ENCODE measurements at regions not wholly inside any gene's neighbourhood (a gene's known extent, or its start where the extent isn't known, plus 50 kb on each side); places are given as distances from the start of the nearest gene placed in this dataset.
A peak's percentile ranks its signal among the peaks of the same experiment; 100 is the strongest.

DNA sequence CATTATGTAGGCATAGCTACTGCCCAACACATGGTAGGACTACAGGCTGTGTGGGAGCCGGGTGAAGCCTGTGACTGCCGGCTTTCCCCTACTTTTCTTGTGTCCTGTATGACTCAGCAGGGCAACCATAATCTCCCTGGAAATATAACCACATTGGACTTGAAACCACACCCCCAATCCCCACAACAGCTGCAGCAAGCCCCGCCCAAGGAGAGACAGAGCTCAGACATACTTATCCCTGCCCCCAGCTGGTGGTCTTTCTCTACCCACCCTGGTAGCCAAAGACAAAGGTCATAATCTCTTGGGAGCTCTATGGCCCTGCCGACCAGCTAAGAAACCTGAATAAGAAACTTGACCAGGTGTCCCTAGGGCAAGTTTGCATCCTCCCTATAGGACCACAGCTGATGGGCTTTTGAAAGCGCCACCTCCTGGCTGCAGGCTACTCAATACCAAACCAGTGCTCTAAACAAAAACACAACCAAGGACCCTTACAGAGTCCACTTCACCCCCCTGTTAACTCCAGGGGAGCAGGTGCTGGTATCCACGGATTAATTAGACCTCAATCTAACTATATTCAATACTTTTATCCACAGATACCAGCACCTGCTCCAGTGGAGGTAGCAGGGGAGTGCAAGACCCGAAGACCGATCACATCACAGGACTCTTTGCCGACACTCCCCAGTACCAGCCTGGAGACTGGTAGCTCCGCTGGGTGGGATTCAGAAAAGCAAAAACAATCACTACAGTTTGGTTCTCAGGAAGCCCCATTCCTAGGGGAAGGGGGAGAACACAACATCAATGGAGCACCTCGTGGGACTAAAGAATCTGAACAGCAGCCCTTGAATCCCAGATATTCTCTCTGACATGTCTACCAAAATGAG, 91.2 kb downstream of the IRX5 start (continued):
- TF ChIP-seq, protein P1, sequence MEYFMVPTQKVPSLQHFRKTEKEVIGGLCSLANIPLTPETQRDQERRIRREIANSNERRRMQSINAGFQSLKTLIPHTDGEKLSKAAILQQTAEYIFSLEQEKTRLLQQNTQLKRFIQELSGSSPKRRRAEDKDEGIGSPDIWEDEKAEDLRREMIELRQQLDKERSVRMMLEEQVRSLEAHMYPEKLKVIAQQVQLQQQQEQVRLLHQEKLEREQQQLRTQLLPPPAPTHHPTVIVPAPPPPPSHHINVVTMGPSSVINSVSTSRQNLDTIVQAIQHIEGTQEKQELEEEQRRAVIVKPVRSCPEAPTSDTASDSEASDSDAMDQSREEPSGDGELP (CRISPR knock-in tag; IDR thresholded peaks at IDR 0.05; ENCODE audit: borderline replicate concordance), result peak; percentile 90
- TF ChIP-seq KLF16 (IDR thresholded peaks at IDR 0.05), result peak; percentile 91
- peak; percentile 27; the same call in 1 of the 2 replicates for TF ChIP-seq HDAC2 (IDR thresholded peaks at IDR 0.05)
- peak; percentile 82 for TF ChIP-seq FOSL1 (tag; conservative IDR thresholded peaks at IDR 0.05)
- 0 out of 2 replicates have a peak, but pooled peaks have one; percentile 26 for TF ChIP-seq CBFA2T3 (IDR thresholded peaks at IDR 0.05)
- TF ChIP-seq JUN (IDR thresholded peaks at IDR 0.05; ENCODE audit: borderline replicate concordance, low read depth, low read length), result peak; percentile 66
- TF ChIP-seq JUN (CRISPR knock-in tag; IDR thresholded peaks at IDR 0.05; ENCODE audit: borderline replicate concordance), result no peak
- TF ChIP-seq, protein P2, sequence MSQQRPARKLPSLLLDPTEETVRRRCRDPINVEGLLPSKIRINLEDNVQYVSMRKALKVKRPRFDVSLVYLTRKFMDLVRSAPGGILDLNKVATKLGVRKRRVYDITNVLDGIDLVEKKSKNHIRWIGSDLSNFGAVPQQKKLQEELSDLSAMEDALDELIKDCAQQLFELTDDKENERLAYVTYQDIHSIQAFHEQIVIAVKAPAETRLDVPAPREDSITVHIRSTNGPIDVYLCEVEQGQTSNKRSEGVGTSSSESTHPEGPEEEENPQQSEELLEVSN (IDR thresholded peaks at IDR 0.05; ENCODE audit: borderline replicate concordance in 1 of 2, extremely low read depth in 1 of 2, insufficient read depth in 1 of 2, insufficient read length in 1 of 2, low read depth in 1 of 2, low read length in 1 of 2, poor library complexity in 1 of 2, severe bottlenecking in 1 of 2), result peak in 1 of 2 experiments; percentile 13
- TF ChIP-seq, protein P3, sequence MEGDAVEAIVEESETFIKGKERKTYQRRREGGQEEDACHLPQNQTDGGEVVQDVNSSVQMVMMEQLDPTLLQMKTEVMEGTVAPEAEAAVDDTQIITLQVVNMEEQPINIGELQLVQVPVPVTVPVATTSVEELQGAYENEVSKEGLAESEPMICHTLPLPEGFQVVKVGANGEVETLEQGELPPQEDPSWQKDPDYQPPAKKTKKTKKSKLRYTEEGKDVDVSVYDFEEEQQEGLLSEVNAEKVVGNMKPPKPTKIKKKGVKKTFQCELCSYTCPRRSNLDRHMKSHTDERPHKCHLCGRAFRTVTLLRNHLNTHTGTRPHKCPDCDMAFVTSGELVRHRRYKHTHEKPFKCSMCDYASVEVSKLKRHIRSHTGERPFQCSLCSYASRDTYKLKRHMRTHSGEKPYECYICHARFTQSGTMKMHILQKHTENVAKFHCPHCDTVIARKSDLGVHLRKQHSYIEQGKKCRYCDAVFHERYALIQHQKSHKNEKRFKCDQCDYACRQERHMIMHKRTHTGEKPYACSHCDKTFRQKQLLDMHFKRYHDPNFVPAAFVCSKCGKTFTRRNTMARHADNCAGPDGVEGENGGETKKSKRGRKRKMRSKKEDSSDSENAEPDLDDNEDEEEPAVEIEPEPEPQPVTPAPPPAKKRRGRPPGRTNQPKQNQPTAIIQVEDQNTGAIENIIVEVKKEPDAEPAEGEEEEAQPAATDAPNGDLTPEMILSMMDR (IDR thresholded peaks at IDR 0.05 in 2 of 3, conservative IDR thresholded peaks at IDR 0.05 in 1 of 3; ENCODE audit: insufficient read depth in 2 of 3, low read depth in 1 of 3, low read length in 3 of 3), result peak; percentile 53 to 64 (median 61); a peak in 5 of 6 replicates
- TF ChIP-seq, protein P4, sequence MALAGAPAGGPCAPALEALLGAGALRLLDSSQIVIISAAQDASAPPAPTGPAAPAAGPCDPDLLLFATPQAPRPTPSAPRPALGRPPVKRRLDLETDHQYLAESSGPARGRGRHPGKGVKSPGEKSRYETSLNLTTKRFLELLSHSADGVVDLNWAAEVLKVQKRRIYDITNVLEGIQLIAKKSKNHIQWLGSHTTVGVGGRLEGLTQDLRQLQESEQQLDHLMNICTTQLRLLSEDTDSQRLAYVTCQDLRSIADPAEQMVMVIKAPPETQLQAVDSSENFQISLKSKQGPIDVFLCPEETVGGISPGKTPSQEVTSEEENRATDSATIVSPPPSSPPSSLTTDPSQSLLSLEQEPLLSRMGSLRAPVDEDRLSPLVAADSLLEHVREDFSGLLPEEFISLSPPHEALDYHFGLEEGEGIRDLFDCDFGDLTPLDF (CRISPR knock-in tag; IDR thresholded peaks at IDR 0.05), result no peak
- TF ChIP-seq NFIC (IDR thresholded peaks at IDR 0.05), result 0 out of 2 replicates have a peak, but pooled peaks have one; percentile 9
- no peak for TF ChIP-seq HDAC8 (tag; IDR thresholded peaks at IDR 0.05)
- peak; percentile 98 for TF ChIP-seq ZKSCAN1 (IDR thresholded peaks at IDR 0.05; ENCODE audit: low read depth, low read length)
- TF ChIP-seq C11orf30 (IDR thresholded peaks at IDR 0.05; ENCODE audit: low read depth), result peak; percentile 79
- TF ChIP-seq, protein P5, sequence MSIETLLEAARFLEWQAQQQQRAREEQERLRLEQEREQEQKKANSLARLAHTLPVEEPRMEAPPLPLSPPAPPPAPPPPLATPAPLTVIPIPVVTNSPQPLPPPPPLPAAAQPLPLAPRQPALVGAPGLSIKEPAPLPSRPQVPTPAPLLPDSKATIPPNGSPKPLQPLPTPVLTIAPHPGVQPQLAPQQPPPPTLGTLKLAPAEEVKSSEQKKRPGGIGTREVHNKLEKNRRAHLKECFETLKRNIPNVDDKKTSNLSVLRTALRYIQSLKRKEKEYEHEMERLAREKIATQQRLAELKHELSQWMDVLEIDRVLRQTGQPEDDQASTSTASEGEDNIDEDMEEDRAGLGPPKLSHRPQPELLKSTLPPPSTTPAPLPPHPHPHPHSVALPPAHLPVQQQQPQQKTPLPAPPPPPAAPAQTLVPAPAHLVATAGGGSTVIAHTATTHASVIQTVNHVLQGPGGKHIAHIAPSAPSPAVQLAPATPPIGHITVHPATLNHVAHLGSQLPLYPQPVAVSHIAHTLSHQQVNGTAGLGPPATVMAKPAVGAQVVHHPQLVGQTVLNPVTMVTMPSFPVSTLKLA (conservative IDR thresholded peaks at IDR 0.05), result peak in 1 of 2 experiments; percentile 41; a peak in 1 of 4 replicates

All from K562 (cell line).